Karpas-422 (cell line): ENCODE measurements at regions not wholly inside any gene's neighbourhood (a gene's known extent, or its start where the extent isn't known, plus 50 kb on each side); places are given as distances from the start of the nearest gene placed in this dataset.

ENCODE experiments used
- DNase-seq: peaks from one replicate; pipeline ENCODE4 v3.0.0-alpha.2; 2015
- H2AFZ ChIP-seq: fragments of 200-600 bp; sonication (generic); 2 replicates; pipeline ENCODE4 v1.6.1; 2014; ENCODE audit warnings: antibody characterized with exemption, low read length, mixed read lengths
- H3K27ac ChIP-seq: fragments of 200-600 bp; sonication (generic); 2 replicates; pipeline ENCODE4 v1.5.1; 2014; ENCODE audit warnings: mild to moderate bottlenecking, low read length, moderate library complexity
- H3K27me3 ChIP-seq: fragments of 200-600 bp; sonication (generic); 2 replicates; pipeline ENCODE4 v1.6.1; 2014; ENCODE audit warnings: low read length, mixed read lengths
- H3K36me3 ChIP-seq: fragments of 200-600 bp; sonication (generic); 2 replicates; pipeline ENCODE4 v1.6.1; 2014; ENCODE audit warnings: low read length, mixed read lengths; ENCODE audit not compliant: insufficient read depth
- H3K4me1 ChIP-seq: fragments of 200-600 bp; sonication (generic); 2 replicates; pipeline ENCODE4 v1.6.1; 2014; ENCODE audit warnings: mild to moderate bottlenecking, low read length, mixed read lengths
- H3K4me2 ChIP-seq: fragments of 200-600 bp; sonication (generic); 2 replicates; pipeline ENCODE4 v1.6.1; 2014; ENCODE audit warnings: low read length, low read depth, mild to moderate bottlenecking; ENCODE audit not compliant: poor library complexity, severe bottlenecking
- H3K4me3 ChIP-seq: fragments of 200-600 bp; sonication (generic); 2 replicates; pipeline ENCODE4 v1.5.1; 2014; ENCODE audit warnings: mild to moderate bottlenecking, antibody characterized with exemption, low read length, mixed read lengths
- H3K79me2 ChIP-seq: fragments of 200-600 bp; sonication (generic); 2 replicates; pipeline ENCODE4 v1.6.1; 2014; ENCODE audit warnings: mild to moderate bottlenecking, low read length, mixed read lengths
- H3K9ac ChIP-seq: fragments of 200-600 bp; sonication (generic); 2 replicates; pipeline ENCODE4 v1.6.0; 2014; ENCODE audit warnings: low read length
- H3K9me2 ChIP-seq: fragments of 200-600 bp; sonication (generic), shearing (Covaris generic); replicated peaks from 2 replicates; pipeline ENCODE4 v1.6.0; 2014; ENCODE audit warnings: mild to moderate bottlenecking, low read length, moderate library complexity; ENCODE audit not compliant: insufficient read depth
- H3K9me3 ChIP-seq: fragments of 300-700, 200-600 bp; sonication (generic); 2 replicates; pipeline ENCODE4 v1.6.1; 2014; ENCODE audit warnings: low read length, mixed read lengths
- H4K20me1 ChIP-seq: fragments of 200-600 bp; sonication (generic); 2 replicates; pipeline ENCODE4 v1.6.1; 2014; ENCODE audit warnings: mild to moderate bottlenecking, antibody characterized with exemption, low read length, low read depth; ENCODE audit not compliant: insufficient read depth

- Histone ChIP-seq H3K9me2 (no peaks in the 10 kb centered on the region), H3K36me3 (no peaks in the 10 kb centered on the region), H3K4me1 (no peaks in the 10 kb centered on the region), H3K27ac (no peak overlapping the region), H3K9me3 (no peaks in the 10 kb centered on the region), H3K27me3 (0 out of 2 replicates have a peak, but pooled peaks cover 3% of the 10 kb centered on the region), H3K4me2 (no peak overlapping the region), H3K4me3 (no peak overlapping the region), H4K20me1 (no peaks in the 10 kb centered on the region), H2AFZ (no peak overlapping the region), H3K9ac (no peak overlapping the region), H3K79me2 (no peaks in the 10 kb centered on the region)
- no peak for DNase-seq
These were observed 308.4 kb downstream of the FGF9 start for GRCh38 chr13:21979161-21979806.

- Histone ChIP-seq H3K9me3 (no peaks in the 10 kb centered on the region), H4K20me1 (no peaks in the 10 kb centered on the region), H2AFZ (no peak overlapping the region), H3K9ac (no peak overlapping the region), H3K9me2 (no peaks in the 10 kb centered on the region), H3K27ac (no peak overlapping the region), H3K27me3 (0 out of 2 replicates have a peak, but pooled peaks cover 3% of the 10 kb centered on the region), H3K36me3 (no peaks in the 10 kb centered on the region), H3K79me2 (no peaks in the 10 kb centered on the region), H3K4me2 (no peak overlapping the region), H3K4me3 (no peak overlapping the region), H3K4me1 (no peaks in the 10 kb centered on the region)
- DNase-seq: no peak
These were observed 309.2 kb downstream of the FGF9 start for GRCh38 chr13:21980049-21980448.

GRCh38 chr13:21984156-21984555 lies 313.3 kb downstream of the FGF9 start:
- H3K9ac ChIP-seq: no peak overlapping the region
- 0 out of 2 replicates have a peak, but pooled peaks cover 3% of the 10 kb centered on the region for H3K27me3 ChIP-seq
- H2AFZ ChIP-seq: no peak overlapping the region

GRCh38 chr13:21986602-21987001 lies 315.7 kb downstream of the FGF9 start:
- no peak for DNase-seq
- Histone ChIP-seq H3K79me2 (no peaks in the 10 kb centered on the region), H3K4me2 (no peak overlapping the region), H3K4me1 (no peaks in the 10 kb centered on the region), H3K27me3 (0 out of 2 replicates have a peak, but pooled peaks cover 3% of the 10 kb centered on the region), H3K27ac (no peak overlapping the region), H3K4me3 (no peak overlapping the region), H2AFZ (no peak overlapping the region), H4K20me1 (no peaks in the 10 kb centered on the region), H3K9me2 (no peaks in the 10 kb centered on the region), H3K36me3 (no peaks in the 10 kb centered on the region), H3K9ac (no peak overlapping the region), H3K9me3 (no peaks in the 10 kb centered on the region)

More at GRCh38 chr13:21984156-21984555, 313.3 kb downstream of the FGF9 start:
- H3K4me1 ChIP-seq: no peaks in the 10 kb centered on the region
- H3K4me3 ChIP-seq: no peak overlapping the region
- no peaks in the 10 kb centered on the region for H3K9me2 ChIP-seq
- no peak for DNase-seq
- H3K9me3 ChIP-seq: no peaks in the 10 kb centered on the region
- H3K4me2 ChIP-seq: no peak overlapping the region
- no peaks in the 10 kb centered on the region for H4K20me1 ChIP-seq
- H3K36me3 ChIP-seq: no peaks in the 10 kb centered on the region
- H3K27ac ChIP-seq: no peak overlapping the region
- no peaks in the 10 kb centered on the region for H3K79me2 ChIP-seq

GRCh38 chr13:21987793-21988192 lies 316.9 kb downstream of the FGF9 start:
- no peak overlapping the region for H3K4me2 ChIP-seq
- no peaks in the 10 kb centered on the region for H3K36me3 ChIP-seq
- no peaks in the 10 kb centered on the region for H3K9me3 ChIP-seq
- H2AFZ ChIP-seq: no peak overlapping the region
- no peaks in the 10 kb centered on the region for H3K79me2 ChIP-seq
- no peak overlapping the region for H3K9ac ChIP-seq
- H3K4me1 ChIP-seq: no peaks in the 10 kb centered on the region
- H3K9me2 ChIP-seq: no peaks in the 10 kb centered on the region
- no peak overlapping the region for H3K27ac ChIP-seq
- DNase-seq: no peak
- no peaks in the 10 kb centered on the region for H4K20me1 ChIP-seq
- H3K4me3 ChIP-seq: no peak overlapping the region
- 0 out of 2 replicates have a peak, but pooled peaks cover 3% of the 10 kb centered on the region for H3K27me3 ChIP-seq

GRCh38 chr13:21988624-21989023 lies 317.8 kb downstream of the FGF9 start:
- Histone ChIP-seq H3K4me2 (no peak overlapping the region), H3K27me3 (no peaks in the 10 kb centered on the region), H2AFZ (no peak overlapping the region), H3K4me3 (no peak overlapping the region), H3K9ac (no peak overlapping the region), H3K9me3 (no peaks in the 10 kb centered on the region), H3K4me1 (no peaks in the 10 kb centered on the region), H3K27ac (no peak overlapping the region), H3K36me3 (no peaks in the 10 kb centered on the region), H3K79me2 (no peaks in the 10 kb centered on the region), H4K20me1 (no peaks in the 10 kb centered on the region), H3K9me2 (no peaks in the 10 kb centered on the region)
- DNase-seq: no peak

GRCh38 chr13:21996049-21996448 lies 325.2 kb downstream of the FGF9 start:
- DNase-seq: no peak
- Histone ChIP-seq H3K4me1 (no peaks in the 10 kb centered on the region), H3K9me2 (no peaks in the 10 kb centered on the region), H3K79me2 (no peaks in the 10 kb centered on the region), H3K9ac (no peak overlapping the region), H3K4me3 (no peak overlapping the region), H3K4me2 (no peak overlapping the region), H3K36me3 (no peaks in the 10 kb centered on the region), H3K27ac (no peak overlapping the region), H4K20me1 (no peaks in the 10 kb centered on the region), H2AFZ (no peak overlapping the region), H3K9me3 (no peaks in the 10 kb centered on the region), H3K27me3 (no peaks in the 10 kb centered on the region)

- no peak for DNase-seq
- Histone ChIP-seq H3K79me2 (no peaks in the 10 kb centered on the region), H3K27me3 (no peaks in the 10 kb centered on the region)
These were observed 326.9 kb downstream of the FGF9 start for GRCh38 chr13:21997726-21998125.

More at GRCh38 chr13:21997726-21998125, 326.9 kb downstream of the FGF9 start:
- Histone ChIP-seq H3K36me3 (no peaks in the 10 kb centered on the region), H3K9ac (no peak overlapping the region), H3K4me2 (no peak overlapping the region), H2AFZ (no peak overlapping the region), H4K20me1 (no peaks in the 10 kb centered on the region), H3K9me2 (no peaks in the 10 kb centered on the region), H3K27ac (no peak overlapping the region), H3K4me3 (no peak overlapping the region), H3K9me3 (no peaks in the 10 kb centered on the region), H3K4me1 (no peaks in the 10 kb centered on the region)
